DOHH2 (cell line): ENCODE measurements at regions not wholly inside any gene's neighbourhood (a gene's known extent, or its start where the extent isn't known, plus 50 kb on each side); places are given as distances from the start of the nearest gene placed in this dataset.

Experiments
- H3F3A ChIP-seq: fragments of 200-600 bp; sonication (generic), shearing (Covaris generic); 2 replicates; pipeline ENCODE4 v1.6.0; 2016; ENCODE audit warnings: antibody characterized with exemption, mild to moderate bottlenecking; ENCODE audit not compliant: control insufficient read depth, insufficient read depth
- H3K27ac ChIP-seq: fragments of 200-600 bp; sonication (generic); 2 replicates; pipeline ENCODE4 v1.5.1; 2014; ENCODE audit warnings: low read depth, mild to moderate bottlenecking, low read length, moderate library complexity
- H3K27me3 ChIP-seq: fragments of 200-600 bp; sonication (generic); 2 replicates; pipeline ENCODE4 v1.6.1; 2014; ENCODE audit warnings: mild to moderate bottlenecking, low read length, mixed read lengths; ENCODE audit not compliant: control insufficient read depth
- H3K36me3 ChIP-seq: fragments of 200-600 bp; sonication (generic); 2 replicates; pipeline ENCODE4 v1.6.1; 2014; ENCODE audit warnings: mild to moderate bottlenecking, low read length, moderate library complexity, mixed read lengths; ENCODE audit not compliant: control insufficient read depth
- H3K4me1 ChIP-seq: fragments of 200-600 bp; sonication (generic); 2 replicates; pipeline ENCODE4 v1.6.1; 2014; ENCODE audit warnings: mild to moderate bottlenecking, low read length, mixed read lengths; ENCODE audit not compliant: control insufficient read depth
- H3K4me2 ChIP-seq: fragments of 200-600 bp; sonication (generic); 2 replicates; pipeline ENCODE4 v1.6.0; 2014; ENCODE audit warnings: mild to moderate bottlenecking, low read length, moderate library complexity
- H3K4me3 ChIP-seq: fragments of 200-600 bp; sonication (generic); 2 replicates; pipeline ENCODE4 v1.5.1; 2014; ENCODE audit warnings: mild to moderate bottlenecking, low read length, mixed read lengths
- H3K79me2 ChIP-seq: fragments of 200-600 bp; sonication (generic); 2 replicates; pipeline ENCODE4 v1.6.1; 2014; ENCODE audit warnings: mild to moderate bottlenecking, low read length, mixed read lengths; ENCODE audit not compliant: control insufficient read depth
- H3K9me2 ChIP-seq: fragments of 200-600 bp; sonication (generic); replicated peaks from 2 replicates; pipeline ENCODE4 v1.6.1; 2014; ENCODE audit warnings: mild to moderate bottlenecking, low read length, mixed read lengths; ENCODE audit not compliant: control insufficient read depth
- H3K9me3 ChIP-seq: fragments of 200-600 bp; sonication (generic); 2 replicates; pipeline ENCODE4 v1.6.1; 2014; ENCODE audit warnings: antibody characterized with exemption, low read length, mixed read lengths; ENCODE audit not compliant: control insufficient read depth, insufficient read depth
- H4K20me1 ChIP-seq: fragments of 200-600 bp; sonication (generic); 2 replicates; pipeline ENCODE4 v1.6.0; 2014; ENCODE audit warnings: low read depth, mild to moderate bottlenecking, antibody characterized with exemption, low read length, moderate library complexity; ENCODE audit not compliant: control insufficient read depth, insufficient read depth
- CTCF ChIP-seq: fragments of 200-600 bp; sonication (generic); IDR thresholded peaks from one replicate; pipeline ENCODE4 v1.5.1; 2014; ENCODE audit warnings: antibody characterized with exemption, mild to moderate bottlenecking, low read depth, low read length; ENCODE audit not compliant: poor library complexity, severe bottlenecking
- EZH2phosphoT487 ChIP-seq: fragments of 200-600 bp; sonication (generic); IDR thresholded peaks from 2 replicates; pipeline ENCODE4 v1.6.1; 2017; ENCODE audit warnings: borderline replicate concordance, mild to moderate bottlenecking, antibody characterized with exemption, low read length, moderate library complexity, mixed read lengths

- Histone ChIP-seq H4K20me1 (no peaks in the 10 kb centered on the region), H3K9me3 (no peaks in the 10 kb centered on the region), H3K27me3 (no peaks in the 10 kb centered on the region), H3K9me2 (no peaks in the 10 kb centered on the region), H3F3A (no peaks in the 10 kb centered on the region), H3K4me2 (no peak overlapping the region), H3K4me3 (no peak overlapping the region), H3K27ac (no peak overlapping the region), H3K4me1 (no peaks in the 10 kb centered on the region), H3K36me3 (no peaks in the 10 kb centered on the region), H3K79me2 (no peaks in the 10 kb centered on the region)
- TF ChIP-seq CTCF (no peak), EZH2phosphoT487 (no peak)
Measured at GRCh38 chr13:21925720-21926119, 254.8 kb downstream of the FGF9 start.

- H3K4me1 ChIP-seq, result no peaks in the 10 kb centered on the region
- H3K4me2 ChIP-seq, result no peak overlapping the region
- no peaks in the 10 kb centered on the region for H3K27me3 ChIP-seq
- H3K79me2 ChIP-seq, result no peaks in the 10 kb centered on the region
- no peaks in the 10 kb centered on the region for H4K20me1 ChIP-seq
- no peak for TF ChIP-seq EZH2phosphoT487
- no peak for TF ChIP-seq CTCF
- no peaks in the 10 kb centered on the region for H3F3A ChIP-seq
- H3K9me3 ChIP-seq, result no peaks in the 10 kb centered on the region; the same call in 1 of the 2 replicates
- no peaks in the 10 kb centered on the region for H3K9me2 ChIP-seq
- H3K4me3 ChIP-seq, result no peak overlapping the region
- H3K27ac ChIP-seq, result no peak overlapping the region
- no peaks in the 10 kb centered on the region for H3K36me3 ChIP-seq
Measured at GRCh38 chr13:21929400-21929799, 258.5 kb downstream of the FGF9 start.

- H3K27me3 ChIP-seq, result no peaks in the 10 kb centered on the region
- H4K20me1 ChIP-seq, result no peaks in the 10 kb centered on the region
- H3K4me1 ChIP-seq, result no peaks in the 10 kb centered on the region
- H3F3A ChIP-seq, result no peaks in the 10 kb centered on the region
- no peaks in the 10 kb centered on the region for H3K36me3 ChIP-seq
- no peak overlapping the region for H3K27ac ChIP-seq
- no peaks in the 10 kb centered on the region for H3K9me2 ChIP-seq
- no peak for TF ChIP-seq EZH2phosphoT487
- TF ChIP-seq CTCF, result no peak
- H3K79me2 ChIP-seq, result no peaks in the 10 kb centered on the region
- no peak overlapping the region for H3K4me3 ChIP-seq
- H3K4me2 ChIP-seq, result no peak overlapping the region
- no peaks in the 10 kb centered on the region; the same call in 1 of the 2 replicates for H3K9me3 ChIP-seq
Measured at GRCh38 chr13:21930536-21930935, 259.7 kb downstream of the FGF9 start.

GRCh38 chr13:21932578-21932977 lies 261.7 kb downstream of the FGF9 start:
- no peaks in the 10 kb centered on the region for H3F3A ChIP-seq
- H3K4me1 ChIP-seq, result no peaks in the 10 kb centered on the region
- H3K27ac ChIP-seq, result no peak overlapping the region
- H4K20me1 ChIP-seq, result no peaks in the 10 kb centered on the region
- no peaks in the 10 kb centered on the region for H3K9me2 ChIP-seq
- no peaks in the 10 kb centered on the region for H3K79me2 ChIP-seq
- TF ChIP-seq EZH2phosphoT487, result no peak
- no peak for TF ChIP-seq CTCF
- no peaks in the 10 kb centered on the region for H3K27me3 ChIP-seq
- H3K9me3 ChIP-seq, result no peaks in the 10 kb centered on the region; the same call in 1 of the 2 replicates
- no peaks in the 10 kb centered on the region for H3K36me3 ChIP-seq
- H3K4me2 ChIP-seq, result no peak overlapping the region
- no peak overlapping the region for H3K4me3 ChIP-seq
